Liver (tissue), 8 donors: ENCODE measurements at regions not wholly inside any gene's neighbourhood (a gene's known extent, or its start where the extent isn't known, plus 50 kb on each side); places are given as distances from the start of the nearest gene placed in this dataset.
"Not testable (repeated sequence)": the region's sequence is repeated elsewhere in the genome, so short reads cannot be mapped to it uniquely, and the experiment has no call there.

Experiments used
- DNase-seq: peaks from one replicate; pipeline ENCODE4 v3.0.0-alpha.2; 2017; ENCODE audit warnings: low spot score
- H3K27ac ChIP-seq, 2 donors: one replicate each; pipeline ENCODE4 v1.7.0; 2013; ENCODE audit warnings: inconsistent platforms in 2 of 2, low read length in 2 of 2, control low read depth in 1 of 2, low read depth in 1 of 2, mild to moderate bottlenecking in 1 of 2
- H3K27me3 ChIP-seq, 4 donors: one replicate each; pipeline versions ENCODE4 v1.6.1 to v1.7.0; 2013; ENCODE audit warnings: low read length in 3 of 4, inconsistent platforms in 1 of 4, mild to moderate bottlenecking in 1 of 4, moderate library complexity in 1 of 4; ENCODE audit not compliant: control insufficient read depth in 4 of 4, insufficient read depth in 4 of 4
- H3K36me3 ChIP-seq, 4 donors: one replicate each; pipeline versions ENCODE4 v1.6.1 to v1.7.0; 2013; ENCODE audit warnings: low read length in 3 of 4, mild to moderate bottlenecking in 3 of 4, low read depth in 1 of 4, moderate library complexity in 1 of 4; ENCODE audit not compliant: control insufficient read depth in 4 of 4, insufficient read depth in 3 of 4
- H3K4me1 ChIP-seq, 4 donors: one replicate each; pipeline versions ENCODE4 v1.6.1 to v1.7.0; 2013; ENCODE audit warnings: low read length in 3 of 4, mild to moderate bottlenecking in 3 of 4, moderate library complexity in 1 of 4; ENCODE audit not compliant: control insufficient read depth in 4 of 4, insufficient read depth in 4 of 4
- H3K4me3 ChIP-seq, 3 donors: one replicate each; pipeline versions ENCODE4 v1.6.1 to v1.7.0; 2013; ENCODE audit warnings: low read length in 3 of 3, control low read depth in 1 of 3, low read depth in 1 of 3, mild to moderate bottlenecking in 1 of 3
- H3K9ac ChIP-seq, 2 donors: one replicate each; pipeline ENCODE4 v1.7.0; 2013; ENCODE audit warnings: low read length in 2 of 2, mild to moderate bottlenecking in 2 of 2, moderate library complexity in 2 of 2, control low read depth in 1 of 2, low read depth in 1 of 2
- H3K9me3 ChIP-seq, 4 donors: one replicate each; pipeline versions ENCODE4 v1.6.1 to v1.7.0; 2013; ENCODE audit warnings: low read length in 3 of 4; ENCODE audit not compliant: control insufficient read depth in 4 of 4
- ATF3 ChIP-seq: IDR thresholded peaks from 2 replicates; pipeline ENCODE4 v1.6.1; 2016; ENCODE audit warnings: antibody characterized with exemption
- CTCF ChIP-seq: fragments of 150-350 bp; IDR thresholded peaks from 2 replicates; pipeline ENCODE4 v1.5.1; 2017; ENCODE audit warnings: improper control_type of control experiment, low read depth, low read length; ENCODE audit not compliant: missing input control
- FOXA1 ChIP-seq: IDR thresholded peaks from 2 replicates; pipeline ENCODE4 v1.6.1; 2016; ENCODE audit warnings: antibody characterized with exemption
- FOXA2 ChIP-seq: IDR thresholded peaks from 2 replicates; pipeline ENCODE4 v1.6.1; 2016; ENCODE audit warnings: antibody characterized with exemption
- GABPA ChIP-seq, 2 donors: IDR thresholded peaks in 1 of 2; conservative IDR thresholded peaks in 1 of 2; 2 replicates each; pipeline ENCODE4 v1.6.1; 2016; ENCODE audit warnings: antibody characterized with exemption in 2 of 2, mild to moderate bottlenecking in 1 of 2, moderate library complexity in 1 of 2
- HNF4A ChIP-seq, 2 donors: conservative IDR thresholded peaks; 2 replicates each; pipeline ENCODE4 v1.6.1; 2016; ENCODE audit warnings: antibody characterized with exemption in 2 of 2, mild to moderate bottlenecking in 2 of 2
- HNF4G ChIP-seq: IDR thresholded peaks from 2 replicates; pipeline ENCODE4 v1.6.1; 2016; ENCODE audit warnings: antibody characterized with exemption
- JUND ChIP-seq, 2 donors: IDR thresholded peaks; 2 replicates each; pipeline ENCODE4 v1.6.1; 2016; ENCODE audit warnings: antibody characterized with exemption in 2 of 2
- MAX ChIP-seq: IDR thresholded peaks from 2 replicates; pipeline ENCODE4 v1.6.1; 2016; ENCODE audit warnings: antibody characterized with exemption
- NR2F2 ChIP-seq: IDR thresholded peaks from 2 replicates; pipeline ENCODE4 v1.6.1; 2016; ENCODE audit warnings: antibody characterized with exemption
- RAD21 ChIP-seq, 2 donors: IDR thresholded peaks; 2 replicates each; pipeline ENCODE4 v1.6.1; 2016; ENCODE audit warnings: antibody characterized with exemption in 2 of 2, mild to moderate bottlenecking in 2 of 2
- REST ChIP-seq: IDR thresholded peaks from 2 replicates; pipeline ENCODE4 v1.6.1; 2016; ENCODE audit warnings: antibody characterized with exemption, mild to moderate bottlenecking
- RXRA ChIP-seq, 2 donors: IDR thresholded peaks; 2 replicates each; pipeline ENCODE4 v1.6.1; 2017 to 2018; ENCODE audit warnings: antibody characterized with exemption in 2 of 2, mild to moderate bottlenecking in 1 of 2
- SP1 ChIP-seq: IDR thresholded peaks from 2 replicates; pipeline ENCODE4 v1.6.1; 2018; ENCODE audit warnings: antibody characterized with exemption, mild to moderate bottlenecking
- TAF1 ChIP-seq: conservative IDR thresholded peaks from 2 replicates; pipeline ENCODE4 v1.6.1; 2016; ENCODE audit warnings: antibody characterized with exemption, mild to moderate bottlenecking
- YY1 ChIP-seq: IDR thresholded peaks from 2 replicates; pipeline ENCODE4 v1.6.1; 2016; ENCODE audit warnings: antibody characterized with exemption, mild to moderate bottlenecking
- WGBS: extraction: QIAGEN DNeasy Blood & Tissue Kit; methylation state at CpG from one replicate; pipeline ENCODE4 v1.1.7; 2013; 5-methylcytosine and 5-hydroxymethylcytosine counted together
- donor health status: healthy.
- donor health status: healthy.
- donor health status: healthy.
- donor health status: healthy.
- donor health status: healthy.

GRCh38 chr1:221583465-221583864 is 158.4 kb downstream of the DUSP10 start:
- TF ChIP-seq GABPA (IDR thresholded peaks at IDR 0.05 in 1 of 2, conservative IDR thresholded peaks at IDR 0.05 in 1 of 2), result no peak
- no peak for TF ChIP-seq TAF1
- no peak for TF ChIP-seq NR2F2
- TF ChIP-seq JUND (IDR thresholded peaks at IDR 0.05), result no peak
- no peak for TF ChIP-seq FOXA1
- TF ChIP-seq RAD21 (IDR thresholded peaks at IDR 0.05), result no peak
- no peak for TF ChIP-seq FOXA2
- TF ChIP-seq HNF4G, result no peak
- no peak for TF ChIP-seq ATF3
- no peak for TF ChIP-seq REST
- TF ChIP-seq RXRA (IDR thresholded peaks at IDR 0.05), result no peak
- no peak for TF ChIP-seq YY1
- TF ChIP-seq MAX, result no peak
- TF ChIP-seq HNF4A (conservative IDR thresholded peaks at IDR 0.05), result no peak
- no peak for TF ChIP-seq CTCF
- TF ChIP-seq SP1, result no peak
- no peaks in the 10 kb centered on the region for H3K27me3 ChIP-seq
- H3K9me3 ChIP-seq, result no peaks in the 10 kb centered on the region
- no peak overlapping the region for H3K4me3 ChIP-seq
- no peaks in the 10 kb centered on the region for H3K4me1 ChIP-seq
- H3K9ac ChIP-seq, result no peak overlapping the region
- H3K27ac ChIP-seq, result no peak overlapping the region
- H3K36me3 ChIP-seq, result no peaks in the 10 kb centered on the region
- no peak for DNase-seq
- WGBS, result 88% methylated on average over 2 of the region's 2 CpGs

GRCh38 chr1:221587013-221587412 is 154.9 kb downstream of the DUSP10 start:
- 93% methylated on average over 1 of the region's 1 CpG for WGBS

GRCh38 chr1:221591250-221591649 is 150.6 kb downstream of the DUSP10 start:
- not testable (repeated sequence) for DNase-seq, H3K27ac ChIP-seq, H3K36me3 ChIP-seq, H3K9ac ChIP-seq, H3K27me3 ChIP-seq, H3K4me3 ChIP-seq, H3K9me3 ChIP-seq, H3K4me1 ChIP-seq

More at GRCh38 chr1:221587013-221587412, 154.9 kb downstream of the DUSP10 start:
- H3K27ac ChIP-seq, H3K4me3 ChIP-seq, H3K27me3 ChIP-seq, H3K9ac ChIP-seq, DNase-seq, H3K9me3 ChIP-seq, H3K4me1 ChIP-seq, H3K36me3 ChIP-seq: not testable (repeated sequence)
